ENCODE measurements at regions not wholly inside any gene's neighbourhood (a gene's known extent, or its start where the extent isn't known, plus 50 kb on each side); places are given as distances from the start of the nearest gene placed in this dataset.

GRCh38 chr1:30037251-30038118 lies 685.9 kb downstream of the MATN1 start:
- DNase-seq, result no peak

- no peak for DNase-seq
These were observed 686.7 kb downstream of the MATN1 start for GRCh38 chr1:30036666-30037065.

DNA sequence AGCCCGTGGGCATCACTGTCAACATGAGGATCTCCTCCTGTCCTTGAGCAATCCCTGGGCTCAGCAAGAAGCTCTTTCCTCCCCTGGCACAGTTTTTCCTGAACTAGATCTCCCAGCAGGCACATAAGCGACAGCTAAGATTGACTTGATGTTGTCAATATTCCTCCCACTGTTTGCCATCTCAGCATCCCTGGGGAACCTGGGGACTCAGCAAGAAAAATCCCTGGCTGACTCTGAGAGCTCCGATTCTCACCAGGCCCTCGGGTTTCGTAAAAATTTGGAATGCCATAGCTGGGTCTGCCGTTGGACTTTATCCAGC lies 687.2 kb downstream of the MATN1 start:
- no peak for DNase-seq

- DNase-seq, result no peak
These were observed 687.7 kb downstream of the MATN1 start for GRCh38 chr1:30035522-30036228.

DNA sequence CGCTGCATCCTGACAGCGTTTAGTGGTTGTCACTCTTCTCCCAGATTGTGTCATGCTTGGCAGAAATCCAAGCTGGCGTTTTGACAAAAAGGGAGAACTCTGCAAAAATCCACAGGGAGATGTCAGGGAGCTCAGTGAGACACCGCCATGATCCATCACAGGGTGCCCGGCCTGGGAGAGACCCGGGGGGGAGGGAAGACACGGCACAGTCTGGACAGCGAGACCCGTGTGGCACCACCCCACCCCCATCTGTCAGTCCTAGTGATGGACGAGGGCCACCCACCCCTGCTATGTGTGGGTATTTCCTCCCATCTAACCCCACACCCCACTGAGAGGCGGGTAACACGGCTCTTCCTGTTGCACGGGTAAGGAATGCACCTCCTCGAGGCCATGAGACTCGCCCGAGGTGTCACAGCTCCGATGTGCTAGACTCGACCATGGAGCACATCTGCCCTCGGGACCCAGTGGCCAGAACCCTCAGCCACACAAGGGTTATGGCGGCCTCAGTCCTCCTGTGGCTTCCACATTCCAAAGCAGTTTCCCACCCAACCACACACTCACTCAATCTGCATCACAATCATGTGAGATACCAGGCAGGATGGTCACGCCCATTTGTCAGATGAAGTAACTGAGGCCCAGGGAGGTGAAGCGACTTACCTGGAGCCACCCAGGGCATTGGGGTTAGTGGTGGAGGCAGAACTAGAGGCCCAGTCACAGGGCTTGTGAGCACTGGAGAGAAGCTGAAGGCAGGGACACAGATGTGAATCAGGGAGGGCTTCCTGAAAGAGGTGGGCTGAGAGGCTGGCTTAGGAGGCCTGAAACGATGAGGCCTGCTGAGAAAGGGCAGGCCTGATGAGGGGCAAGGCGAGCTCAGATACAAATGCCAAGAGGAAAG lies 688.5 kb downstream of the MATN1 start:
- DNase-seq, result no peak

GRCh38 chr1:30034105-30034626 lies 689.2 kb downstream of the MATN1 start:
- DNase-seq, result no peak

- DNase-seq, result no peak
These were observed 689.9 kb downstream of the MATN1 start for GRCh38 chr1:30033256-30034104.

DNA sequence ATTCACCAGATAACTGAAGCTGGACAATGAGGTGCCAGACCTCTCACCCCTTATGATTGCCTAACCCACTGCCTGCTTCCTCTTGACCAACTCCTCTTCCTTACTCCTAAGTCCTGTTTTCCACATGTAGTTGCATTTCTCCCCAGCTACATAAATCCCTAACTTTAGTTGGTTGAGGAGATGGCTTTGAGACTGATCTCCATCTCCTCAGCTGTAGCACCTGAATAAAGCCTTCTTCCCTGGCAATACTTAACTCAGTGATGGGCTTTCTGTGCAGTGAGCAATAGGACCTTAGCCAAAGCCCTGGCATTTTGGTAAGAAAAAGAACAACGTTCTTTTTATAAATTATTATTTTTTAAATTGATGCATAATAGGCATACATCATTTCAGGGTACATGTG lies 691.1 kb downstream of the MATN1 start:
- no peak for DNase-seq

- no peak for DNase-seq
These were observed 693.7 kb downstream of the MATN1 start for GRCh38 chr1:30029677-30030076.

- no peak for DNase-seq
These were observed 694.4 kb downstream of the MATN1 start for GRCh38 chr1:30028939-30029338.

DNA sequence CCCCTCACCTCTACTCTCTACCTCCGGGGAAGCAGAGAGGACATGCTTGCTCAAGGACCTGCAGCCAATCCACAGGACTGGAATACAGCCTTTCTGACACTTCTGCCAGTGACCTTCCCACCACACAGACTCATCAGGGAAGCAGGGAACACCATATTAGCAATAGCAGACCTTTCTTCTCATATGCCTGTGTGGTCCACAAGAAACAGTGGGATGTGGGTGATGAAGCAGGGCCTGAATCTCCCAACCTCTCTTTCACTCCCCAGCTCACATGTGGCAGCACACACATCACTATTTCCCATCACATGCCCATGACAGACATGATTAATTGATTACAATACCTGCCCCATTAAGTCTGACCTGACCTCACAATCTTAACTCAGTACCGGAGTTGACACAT lies 695.1 kb downstream of the MATN1 start:
- DNase-seq, result no peak

DNA sequence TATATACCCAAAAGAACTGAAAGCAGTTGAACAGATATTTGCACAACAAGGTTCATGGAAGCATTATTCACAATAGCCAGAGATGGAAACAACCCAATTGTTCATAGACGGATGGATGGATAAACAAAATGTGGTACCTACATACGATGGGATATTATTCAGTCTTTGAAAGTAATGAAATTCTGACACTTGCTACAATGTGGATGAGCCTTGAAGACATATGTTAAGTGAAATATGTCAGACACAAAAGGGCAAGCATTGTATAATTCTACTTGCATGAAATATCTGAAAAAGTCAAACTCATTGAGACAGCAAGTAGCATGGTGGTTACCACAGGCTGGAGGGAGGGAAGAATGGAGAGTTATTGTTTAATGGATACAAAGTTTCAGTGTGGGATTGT lies 696.1 kb downstream of the MATN1 start:
- no peak for DNase-seq

GRCh38 chr1:30024411-30025195 lies 698.8 kb downstream of the MATN1 start:
- no peak for DNase-seq

DNA sequence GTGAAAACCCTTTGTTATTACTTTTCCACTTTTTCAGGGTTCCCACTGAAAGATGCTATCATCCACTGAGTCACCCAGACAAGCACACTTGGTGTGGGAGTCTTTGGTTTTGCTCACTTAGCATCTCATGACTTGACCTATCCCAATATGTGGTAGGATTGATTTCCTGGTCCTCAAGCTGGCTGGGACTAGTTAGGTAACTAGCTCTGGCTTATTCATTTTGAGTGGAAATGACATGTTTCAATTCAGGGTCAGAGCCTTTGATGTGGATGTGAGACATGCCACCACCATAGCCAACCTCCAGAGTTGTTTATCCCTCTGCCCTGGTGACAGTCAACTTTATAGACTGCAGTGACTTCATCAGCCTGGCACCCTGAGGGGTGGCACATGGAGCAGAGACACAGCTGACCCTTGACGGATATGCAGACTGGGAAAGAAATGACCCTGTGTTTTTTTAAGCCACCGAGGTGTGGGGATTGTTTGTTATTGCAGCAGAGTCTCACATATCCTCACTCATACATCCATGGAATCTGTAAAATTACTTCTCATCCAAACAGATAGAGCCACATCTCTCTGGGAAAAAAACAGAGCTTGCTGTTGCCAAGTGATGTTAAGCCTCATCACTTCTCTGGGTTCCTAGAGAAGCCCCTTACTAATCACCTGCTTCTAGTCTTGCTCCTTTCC lies 699.9 kb downstream of the MATN1 start:
- no peak for DNase-seq

DNA sequence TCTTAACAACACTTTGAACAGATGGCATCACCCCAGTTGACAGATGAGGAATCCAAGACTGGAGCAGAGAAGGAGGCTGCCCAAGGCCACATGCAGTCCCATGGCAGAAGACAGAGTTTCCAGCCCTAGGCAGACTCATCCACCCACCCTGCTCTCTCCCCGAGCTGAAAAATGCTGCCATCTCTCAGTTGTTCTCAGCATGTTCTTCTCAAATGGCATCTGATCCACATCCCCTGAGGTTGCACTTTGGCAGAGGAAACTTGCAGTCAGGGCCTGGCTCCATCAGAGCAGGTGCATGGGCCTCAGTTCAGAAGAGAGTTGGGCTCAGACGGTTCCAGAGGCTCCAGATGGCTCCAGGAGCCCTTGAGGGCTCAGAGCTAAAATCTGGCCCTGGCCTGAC lies 709.4 kb downstream of the MATN1 start:
- no peak for DNase-seq

DNA sequence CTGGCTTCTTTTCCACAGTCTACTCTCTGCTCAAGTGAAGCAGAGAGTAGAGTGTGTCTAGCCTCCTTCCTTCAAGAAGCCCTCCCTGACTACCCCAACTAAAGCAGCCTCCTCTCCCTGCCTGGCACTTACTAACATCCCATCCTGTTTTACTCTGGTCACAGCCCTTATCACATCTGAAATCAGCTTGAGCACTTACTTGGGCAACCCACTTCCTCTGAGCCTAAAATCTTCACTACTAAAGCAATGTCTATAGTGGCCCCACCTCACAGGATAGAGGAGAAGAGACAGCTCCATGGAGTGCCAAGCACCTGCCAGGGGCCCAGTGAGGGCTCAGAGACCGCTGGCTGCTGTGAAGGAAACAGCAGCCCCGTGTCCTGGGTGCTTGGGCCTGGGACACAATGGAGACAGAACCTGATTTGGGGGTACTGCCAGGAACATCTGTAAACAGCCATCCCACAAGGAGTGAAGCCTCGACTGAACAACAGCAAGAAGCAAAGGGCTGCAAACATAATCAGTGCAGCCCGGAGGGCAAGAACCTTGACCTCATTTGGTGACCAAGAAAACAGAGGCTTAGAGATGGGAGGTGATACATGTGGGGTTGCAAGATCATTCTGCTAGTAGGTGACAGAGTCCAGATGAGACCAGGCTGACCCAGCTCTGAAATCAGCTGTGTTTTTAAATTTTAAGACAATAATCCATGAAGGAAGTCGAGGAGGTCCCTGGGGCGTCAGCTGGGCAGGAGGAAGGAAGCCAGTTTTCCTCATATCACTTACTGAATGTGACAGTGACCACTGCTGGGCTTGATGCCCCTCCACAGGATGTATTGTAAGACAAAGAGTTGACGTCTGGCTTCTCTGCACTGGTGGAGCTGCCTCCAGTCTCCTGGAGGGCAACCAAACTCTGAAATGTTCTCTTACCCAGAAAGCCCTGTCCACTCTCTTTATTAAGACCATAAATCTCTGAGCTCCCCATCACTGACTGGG lies 710.6 kb downstream of the MATN1 start:
- no peak for DNase-seq

DNA sequence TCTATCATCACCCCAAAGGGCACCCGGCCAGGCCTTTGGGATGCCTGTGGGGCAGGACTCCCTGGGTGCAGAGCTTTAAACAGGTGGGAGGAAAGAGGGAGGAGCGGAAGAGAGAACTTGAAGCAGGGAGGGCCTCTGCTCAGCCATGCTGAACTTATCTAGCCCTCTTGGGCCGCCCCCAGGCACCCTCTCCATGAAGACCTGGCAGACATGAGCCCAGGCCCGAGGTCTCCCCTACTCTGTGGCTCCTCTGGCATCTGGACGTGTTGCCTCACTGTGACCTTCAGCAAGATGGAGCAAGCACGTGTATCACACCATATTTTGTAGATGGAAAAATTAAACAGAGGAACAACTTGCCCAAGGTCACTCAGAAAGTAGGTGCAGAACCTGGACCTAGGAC lies 711.4 kb downstream of the MATN1 start:
- DNase-seq, result no peak

- DNase-seq, result no peak
These were observed 712.8 kb downstream of the MATN1 start for GRCh38 chr1:30010506-30011106.

- DNase-seq, result no peak
These were observed 713.7 kb downstream of the MATN1 start for GRCh38 chr1:30009720-30010119.

Measured in bone marrow (tissue), 2 donors.